IPS DF 4.7 (cell line): ENCODE measurements at regions not wholly inside any gene's neighbourhood (a gene's known extent, or its start where the extent isn't known, plus 50 kb on each side); places are given as distances from the start of the nearest gene placed in this dataset.
"Not testable (repeated sequence)": the region's sequence is repeated elsewhere in the genome, so short reads cannot be mapped to it uniquely, and the experiment has no call there.

ENCODE experiments used
- DNase-seq: peaks from one replicate; pipeline ENCODE4 v3.0.0-alpha.2; 2013; ENCODE audit warnings: low spot score; ENCODE audit errors: extremely low read depth

DNA sequence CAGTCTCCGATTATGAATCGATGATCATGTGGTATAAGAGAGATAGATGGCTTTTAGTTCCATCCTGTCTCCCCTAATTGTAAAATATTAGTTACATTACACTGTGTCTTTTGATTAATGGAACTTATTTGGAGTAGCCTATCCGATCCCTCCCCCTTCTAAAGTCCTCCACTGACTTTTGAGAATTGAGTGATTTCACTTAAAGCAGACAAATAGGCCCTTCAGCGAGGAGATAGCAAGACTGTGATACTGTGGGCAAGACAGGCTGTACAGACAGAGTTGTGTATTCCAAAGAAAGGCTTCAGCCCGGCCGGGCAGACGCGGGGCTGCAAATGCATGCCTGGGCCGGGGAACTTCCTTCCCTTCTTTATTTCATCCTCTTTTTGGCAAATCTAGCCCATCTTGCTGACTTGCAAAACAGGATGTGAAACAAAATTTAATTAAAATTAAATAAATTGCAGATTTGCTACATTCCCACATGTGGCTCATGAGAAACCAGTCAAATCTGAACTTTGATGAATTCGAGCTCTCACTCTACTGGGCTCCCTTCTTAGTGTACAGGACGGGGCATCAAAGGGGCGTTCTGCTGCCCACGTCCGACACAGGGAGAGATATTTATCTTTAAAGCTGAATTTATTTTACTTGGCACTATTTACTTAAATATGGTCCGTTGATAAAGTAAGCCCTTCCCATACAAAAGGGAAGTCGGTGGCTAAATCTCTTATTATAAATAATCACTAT, 314.8 kb downstream of the ZNF536 start:
- no peak for DNase-seq

DNA sequence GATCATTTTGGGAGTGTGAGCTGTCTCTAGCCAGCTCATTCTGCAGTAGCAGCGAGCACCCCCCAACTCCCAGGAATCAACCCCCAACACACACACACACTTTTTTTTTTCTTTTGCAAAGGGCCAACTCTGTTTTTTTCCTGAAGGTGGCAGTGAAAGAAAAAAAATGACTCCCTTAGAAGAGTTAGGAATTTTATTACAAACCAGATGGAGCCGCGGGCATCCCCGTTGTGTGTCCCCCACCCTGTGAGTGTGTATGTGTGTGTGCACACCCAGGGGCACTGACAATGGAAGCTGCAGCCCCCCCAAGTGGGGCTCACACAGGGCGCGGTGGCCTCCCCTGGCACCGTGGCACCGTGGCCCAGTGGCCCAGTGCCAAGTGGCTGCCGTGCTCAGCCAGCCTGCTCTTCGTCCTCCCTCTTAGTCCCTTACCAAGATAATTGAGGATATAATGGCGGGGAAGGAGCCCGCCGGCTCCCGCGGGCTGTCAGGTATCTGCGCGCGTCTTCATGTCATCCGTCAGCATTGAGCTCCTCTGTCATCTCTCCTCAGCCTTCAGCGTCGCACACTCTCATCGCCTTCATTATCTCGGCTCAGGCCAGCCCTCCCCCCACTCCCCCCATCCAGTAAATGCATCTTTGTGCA, 314.1 kb downstream of the ZNF536 start:
- DNase-seq: no peak

DNA sequence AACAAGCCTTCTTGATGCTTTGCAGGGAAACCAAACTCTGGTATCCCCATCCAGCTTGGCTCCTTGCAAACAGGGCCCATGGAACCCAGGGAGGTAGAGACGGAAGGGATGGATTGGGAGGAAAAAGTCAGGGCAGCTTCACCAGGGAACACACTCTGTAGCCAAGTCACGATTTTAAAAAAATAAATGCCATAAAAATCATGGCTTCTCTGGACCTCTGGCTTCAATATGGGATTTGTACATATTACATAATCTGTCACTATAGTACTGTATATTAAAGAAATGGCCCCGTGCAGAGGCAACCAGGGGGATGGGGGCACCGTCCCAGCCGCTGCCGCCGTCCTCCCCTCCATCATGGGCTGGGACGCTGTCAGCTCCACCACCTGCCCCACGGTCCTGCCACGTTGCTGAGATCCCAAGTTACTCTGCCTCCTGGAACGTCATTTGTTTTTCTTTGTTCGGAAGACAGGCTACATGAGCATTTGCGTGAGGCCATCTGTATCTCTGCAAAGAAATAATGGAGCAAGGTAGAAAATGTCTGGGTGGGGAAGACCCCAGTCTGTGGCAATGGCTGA, 313.3 kb downstream of the ZNF536 start:
- no peak for DNase-seq

DNA sequence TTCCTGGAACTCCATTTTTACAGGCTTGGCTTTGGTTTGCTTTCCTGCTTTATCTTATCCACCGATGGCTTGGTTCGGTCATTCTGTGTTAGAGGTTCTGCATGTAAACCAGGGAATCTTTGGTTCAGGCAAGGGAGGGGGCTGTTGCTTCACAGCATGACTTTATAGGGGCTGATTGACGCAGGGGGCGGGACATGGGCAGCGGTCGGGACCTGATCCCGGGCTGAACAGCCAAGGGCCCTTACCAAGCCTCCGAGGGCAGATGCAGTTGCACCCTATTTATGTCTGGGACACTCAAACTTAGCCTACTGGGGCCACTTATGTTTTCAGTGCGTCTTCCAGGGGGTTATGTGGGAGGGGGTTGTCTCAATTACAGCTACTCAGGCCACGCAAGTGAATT, 312.4 kb downstream of the ZNF536 start:
- DNase-seq: no peak

DNA sequence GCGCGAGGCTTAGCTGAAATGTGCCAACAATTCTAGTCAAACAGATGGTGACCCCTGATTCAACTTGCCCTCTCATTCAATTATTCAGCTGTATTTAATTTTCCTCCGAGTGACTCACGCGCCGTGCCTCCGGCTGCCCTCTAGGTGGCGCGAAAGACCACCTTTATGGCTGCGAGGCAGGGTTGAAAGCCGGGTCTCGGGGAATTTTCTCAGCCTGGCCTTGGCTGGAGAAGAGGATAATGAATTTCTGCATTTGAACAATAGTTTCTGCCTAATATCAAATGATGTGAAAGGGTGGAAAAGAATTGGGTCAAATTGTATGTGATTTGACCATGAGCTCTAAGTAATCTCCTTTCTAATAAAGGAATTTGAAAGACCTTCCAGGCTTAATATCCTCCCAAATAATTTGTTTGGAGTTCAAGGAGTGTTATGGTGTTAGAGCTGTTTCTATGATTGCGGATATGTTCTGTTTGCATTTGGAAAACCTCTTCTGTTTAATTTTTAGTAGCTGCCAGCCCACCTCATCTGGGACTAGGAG, 310.9 kb downstream of the ZNF536 start:
- DNase-seq: no peak

DNA sequence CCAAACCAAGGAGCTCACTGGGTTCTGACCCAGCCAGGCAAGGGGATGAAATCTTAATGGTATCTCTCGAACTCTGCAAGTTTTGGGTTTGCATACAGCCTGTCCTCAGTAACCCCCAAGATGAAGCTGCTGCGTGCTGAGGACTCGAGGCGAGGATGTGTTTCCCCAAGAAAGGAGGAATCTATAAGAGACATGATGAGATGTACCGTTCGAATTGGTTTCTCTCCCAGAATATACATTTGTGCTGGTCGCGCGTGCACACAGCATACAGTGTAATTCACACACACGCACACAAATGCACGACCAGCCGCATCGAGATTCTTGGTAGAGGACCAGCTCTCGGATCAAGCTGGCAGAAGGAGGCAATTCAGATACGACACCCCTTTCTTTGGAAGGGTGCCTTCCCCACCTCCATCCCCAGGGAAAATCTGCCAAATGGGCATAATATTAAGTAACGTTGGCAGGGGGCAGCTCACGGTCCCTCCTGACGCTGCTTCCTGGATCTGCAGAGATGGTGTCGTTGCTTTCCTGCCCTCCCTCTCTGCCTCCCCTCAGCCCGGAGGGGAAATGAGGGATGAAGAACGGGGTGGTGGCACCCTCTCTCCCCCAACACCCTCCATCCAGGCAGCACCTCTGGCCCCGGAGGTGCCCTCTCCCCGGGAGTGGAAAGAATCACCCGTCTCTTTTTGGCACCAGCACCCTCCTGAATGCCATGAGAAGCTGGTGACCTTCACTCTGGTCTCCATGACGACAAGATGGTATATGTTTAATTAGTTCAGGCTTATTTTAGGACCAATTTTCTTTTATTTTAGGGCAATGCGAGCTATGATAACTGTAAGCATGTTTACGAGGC, 310.2 kb downstream of the ZNF536 start:
- DNase-seq: no peak

DNA sequence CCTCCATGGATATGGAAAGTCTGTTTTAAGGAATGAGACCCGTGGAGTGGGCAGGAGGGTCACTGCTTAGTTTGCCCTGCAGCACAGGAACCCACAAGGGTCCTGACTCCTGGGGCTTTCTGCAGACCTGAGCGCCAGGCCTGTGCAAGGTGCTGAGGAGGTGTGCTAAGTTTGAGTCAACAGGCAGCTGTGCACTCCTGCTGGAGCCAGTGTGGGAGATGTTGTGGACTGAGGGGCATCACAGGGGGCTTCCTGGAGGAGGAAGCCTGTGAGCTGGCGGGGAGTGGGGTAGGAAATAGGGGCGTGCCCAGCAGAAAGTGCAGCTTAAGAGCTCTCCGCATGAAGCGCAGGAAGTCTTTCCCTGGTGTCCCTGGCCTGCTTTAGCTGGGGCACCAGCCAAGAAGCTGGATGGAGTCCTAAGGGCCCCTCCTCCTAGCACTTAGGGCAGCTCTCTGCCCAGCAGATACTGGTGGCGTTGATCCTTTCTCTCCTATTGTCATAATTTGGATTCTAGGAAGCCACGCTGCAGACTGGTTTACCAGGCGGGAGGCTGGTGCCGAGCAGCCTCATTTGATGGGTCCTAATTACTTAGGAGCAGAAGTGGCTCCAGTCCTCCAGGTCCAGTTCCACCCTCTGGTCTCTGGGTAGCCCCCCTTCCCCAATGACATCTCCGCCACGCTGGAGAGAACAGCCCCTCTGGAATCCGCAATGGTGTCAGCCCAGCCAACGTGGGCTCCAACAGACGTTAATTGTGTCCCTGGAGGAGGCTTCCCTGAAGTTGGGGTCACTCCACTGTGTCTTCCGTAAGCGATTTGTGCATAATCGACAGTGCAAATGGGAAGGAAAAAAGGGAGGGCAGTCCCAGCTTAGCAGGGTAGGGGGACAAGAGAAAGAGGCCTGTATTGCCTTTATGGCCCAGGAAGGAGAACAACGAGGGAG, 309.2 kb downstream of the ZNF536 start:
- DNase-seq: no peak

DNA sequence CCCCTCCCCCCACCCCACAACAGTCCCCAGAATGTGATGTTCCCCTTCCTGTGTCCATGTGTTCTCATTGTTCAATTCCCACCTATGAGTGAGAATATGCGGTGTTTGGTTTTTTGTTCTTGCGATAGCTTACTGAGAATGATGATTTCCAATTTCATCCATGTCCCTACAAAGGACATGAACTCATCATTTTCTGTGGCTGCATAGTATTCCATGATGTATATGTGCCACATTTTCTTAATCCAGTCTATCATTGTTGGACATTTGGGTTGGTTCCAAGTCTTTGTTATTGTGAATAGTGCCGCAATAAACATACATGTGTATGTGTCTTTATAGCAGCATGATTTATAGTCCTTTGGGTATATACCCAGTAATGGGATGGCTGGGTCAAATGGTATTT, 308.2 kb downstream of the ZNF536 start:
- DNase-seq: not testable (repeated sequence)

DNA sequence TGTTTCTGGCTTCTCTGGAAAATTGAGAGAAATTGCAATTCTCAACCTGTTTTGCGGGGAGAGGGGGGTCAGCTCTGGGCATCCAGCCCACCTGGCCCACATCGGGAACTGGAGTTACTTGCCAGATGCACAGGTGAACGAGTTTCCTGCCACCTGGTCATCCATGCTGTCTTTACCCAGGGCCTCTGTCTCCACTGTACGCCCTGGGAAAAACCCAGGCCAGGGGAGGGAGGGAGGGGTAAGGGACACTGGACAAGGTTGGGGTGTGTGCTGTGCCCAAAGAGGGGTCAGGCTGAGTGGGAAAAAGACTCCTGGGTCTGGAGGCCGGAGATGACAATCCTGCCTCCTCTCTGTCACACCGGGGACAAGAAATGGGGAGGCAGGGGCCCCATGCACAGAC, 307.6 kb downstream of the ZNF536 start:
- no peak for DNase-seq

DNA sequence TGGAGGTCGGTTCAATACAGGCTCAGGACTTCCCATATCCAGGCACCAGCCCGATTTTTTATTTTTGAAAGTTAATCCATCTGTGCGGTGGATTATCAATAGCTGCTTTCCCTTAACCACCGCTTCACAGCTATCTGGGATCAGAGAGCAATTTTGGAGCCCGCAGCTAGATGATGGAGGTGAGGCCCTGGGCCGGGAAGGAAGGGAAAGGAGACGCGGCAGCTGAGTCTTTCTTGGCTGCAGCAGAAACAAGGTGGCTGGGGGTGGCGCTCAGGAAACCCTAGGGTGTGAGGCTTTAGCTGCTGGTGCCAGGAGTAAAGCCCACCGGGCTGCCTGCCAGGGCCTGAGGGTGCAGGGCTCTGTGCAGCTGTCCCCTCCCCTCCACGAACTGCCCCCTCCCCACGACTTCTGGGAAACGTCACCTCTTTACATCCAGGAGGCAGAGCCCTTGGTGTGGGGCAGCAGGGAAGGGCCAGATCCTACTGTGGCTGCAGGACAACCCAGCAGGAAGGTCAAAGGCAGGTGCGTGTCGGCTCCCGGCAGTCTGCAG, 307.0 kb downstream of the ZNF536 start:
- no peak for DNase-seq

DNA sequence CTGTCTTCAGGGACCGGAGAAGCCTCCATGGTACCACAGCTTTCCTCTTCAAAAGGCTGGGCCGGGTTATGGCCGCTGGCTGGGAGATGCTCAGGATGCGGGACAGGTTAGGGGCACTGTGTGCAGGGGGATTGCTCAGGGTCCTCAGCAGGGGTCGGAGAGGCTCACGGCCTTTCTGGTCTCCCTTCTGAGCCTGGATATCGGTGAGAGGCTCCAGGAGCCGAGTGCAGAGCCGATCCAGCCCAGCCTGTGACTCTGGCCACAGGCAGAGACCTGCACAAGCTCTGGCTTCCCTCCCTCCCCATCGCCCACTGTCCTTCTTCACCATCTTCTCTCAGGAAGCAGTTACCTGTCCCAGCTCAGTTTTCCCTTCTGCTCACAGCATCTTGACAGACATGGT, 306.0 kb downstream of the ZNF536 start:
- DNase-seq: no peak

DNA sequence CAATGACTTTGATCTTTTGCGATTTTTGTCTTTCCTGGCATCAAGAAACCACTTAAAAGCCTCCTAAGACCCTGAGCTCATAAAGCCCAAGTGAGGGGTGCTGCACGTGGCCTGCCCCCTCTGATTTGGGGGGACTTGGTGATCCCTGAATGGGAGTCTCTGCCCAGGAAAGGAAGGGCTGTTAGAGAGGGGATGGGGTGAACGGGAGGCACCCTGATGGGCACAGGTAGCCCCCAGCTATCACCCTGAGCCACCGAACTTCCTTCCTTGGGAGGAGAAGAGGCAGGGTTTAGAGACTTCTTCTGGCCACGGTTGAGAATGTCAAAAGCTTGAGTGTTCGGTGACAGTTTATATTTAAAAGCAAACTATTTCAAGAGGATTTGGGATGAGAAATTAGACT, 305.5 kb downstream of the ZNF536 start:
- DNase-seq: no peak

DNA sequence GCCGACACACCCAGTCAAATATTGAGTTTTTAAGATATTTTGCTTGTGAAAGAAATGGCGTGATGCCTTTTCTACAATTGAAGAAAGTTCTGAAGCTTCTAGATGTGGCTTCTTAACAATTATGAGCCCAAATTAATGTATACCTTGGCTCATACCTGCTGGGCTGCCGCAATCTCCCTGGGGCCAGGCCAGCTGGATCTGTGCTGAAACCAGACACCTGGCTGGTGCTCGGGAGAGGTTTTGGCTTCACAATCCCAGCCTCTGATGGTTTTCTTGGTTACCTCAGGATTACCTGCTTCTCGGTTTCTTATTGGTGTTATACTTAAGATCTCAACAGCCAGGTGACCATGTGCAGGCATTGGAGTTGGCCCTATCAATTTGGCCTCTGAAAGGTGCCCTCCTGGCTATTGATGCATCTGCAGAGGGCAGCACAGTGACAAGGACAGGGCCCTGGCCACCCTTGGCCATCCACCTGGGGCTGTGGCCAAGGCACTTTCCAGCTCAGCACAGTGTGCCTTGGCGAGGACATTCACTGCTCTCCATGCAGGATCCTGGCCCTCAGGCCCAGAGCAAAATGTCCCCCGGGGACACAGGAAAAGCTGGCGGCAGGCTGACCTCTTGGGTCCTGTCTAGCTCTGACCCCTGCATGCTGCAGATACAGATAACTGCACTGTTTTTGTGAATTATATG, 305.0 kb downstream of the ZNF536 start:
- no peak for DNase-seq

DNA sequence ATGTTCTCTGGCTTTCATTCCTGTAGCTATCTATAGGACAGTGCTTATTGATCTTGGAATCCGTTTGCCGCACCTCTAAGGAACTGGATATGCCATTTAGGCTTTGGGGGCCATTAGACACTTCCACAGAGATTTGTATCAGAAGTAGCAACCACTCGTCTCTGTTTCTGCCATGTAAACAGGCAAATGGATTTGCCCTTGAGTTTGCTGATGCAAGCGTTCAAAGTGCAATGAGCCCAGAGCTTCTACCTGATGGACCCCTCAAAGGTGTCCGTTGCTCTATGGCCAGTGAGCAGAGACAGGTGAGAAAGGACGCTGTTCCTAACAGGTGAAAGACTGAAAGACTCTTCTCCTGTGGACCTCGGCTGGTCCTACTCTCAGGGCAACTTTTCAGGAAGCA, 302.9 kb downstream of the ZNF536 start:
- DNase-seq: no peak

DNA sequence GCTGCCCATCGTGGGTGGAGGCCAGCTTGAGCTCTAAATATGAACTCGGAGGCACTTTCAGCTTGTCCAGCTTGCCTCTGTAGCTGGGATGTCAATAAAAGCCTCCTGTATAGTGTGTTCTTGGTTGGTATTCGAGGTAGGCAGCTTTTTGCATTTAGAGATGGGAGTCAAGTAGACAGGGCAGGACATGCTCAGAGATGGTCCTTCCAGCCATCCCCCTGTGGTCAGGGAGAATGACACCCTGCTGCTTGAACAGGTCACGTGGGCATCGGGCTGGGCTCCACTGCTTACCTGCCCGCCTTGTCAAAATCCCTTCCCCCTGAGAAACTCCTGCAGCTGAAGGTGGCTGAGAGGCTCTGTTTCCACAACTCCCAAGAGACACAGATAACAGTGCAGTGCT, 302.5 kb downstream of the ZNF536 start:
- DNase-seq: no peak

DNA sequence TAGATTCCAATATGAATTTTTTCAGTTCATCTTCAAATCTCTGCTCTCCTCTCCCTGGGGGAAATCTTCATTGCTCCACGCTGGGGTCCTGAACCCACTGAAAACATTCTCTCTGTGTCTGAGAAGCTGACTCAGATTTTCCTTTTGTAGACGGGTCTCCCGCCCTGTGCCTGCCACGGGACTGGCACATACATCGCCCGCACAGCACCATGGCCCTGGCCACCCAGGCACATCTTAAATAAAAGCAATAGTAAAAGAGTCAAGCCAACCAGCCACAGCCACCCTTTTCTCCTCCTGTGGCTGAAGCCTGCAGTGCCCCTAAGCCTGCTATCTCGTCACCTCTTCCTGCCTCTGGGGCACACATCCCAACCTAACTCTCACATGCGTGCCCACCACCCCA, 301.2 kb downstream of the ZNF536 start:
- DNase-seq: no peak

DNA sequence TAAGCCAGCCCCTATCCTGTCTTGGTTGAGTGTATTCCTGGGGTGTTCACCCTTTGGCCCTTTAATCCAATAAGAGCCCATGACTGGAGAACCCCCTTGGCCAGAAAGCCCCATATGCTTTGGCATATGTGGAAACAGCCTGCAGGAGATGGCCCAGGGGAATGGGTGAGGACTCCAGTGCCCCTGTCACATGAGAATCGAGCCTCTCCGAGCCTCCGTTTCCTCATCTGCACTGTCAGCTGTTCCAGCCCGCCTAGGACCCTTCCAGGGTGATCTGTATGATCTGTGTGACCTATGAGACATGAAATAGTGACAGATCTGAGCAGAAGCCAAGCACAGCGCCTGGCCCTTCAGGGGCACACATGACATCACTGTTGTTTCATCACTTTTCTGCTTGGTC, 300.7 kb downstream of the ZNF536 start:
- DNase-seq: no peak

DNA sequence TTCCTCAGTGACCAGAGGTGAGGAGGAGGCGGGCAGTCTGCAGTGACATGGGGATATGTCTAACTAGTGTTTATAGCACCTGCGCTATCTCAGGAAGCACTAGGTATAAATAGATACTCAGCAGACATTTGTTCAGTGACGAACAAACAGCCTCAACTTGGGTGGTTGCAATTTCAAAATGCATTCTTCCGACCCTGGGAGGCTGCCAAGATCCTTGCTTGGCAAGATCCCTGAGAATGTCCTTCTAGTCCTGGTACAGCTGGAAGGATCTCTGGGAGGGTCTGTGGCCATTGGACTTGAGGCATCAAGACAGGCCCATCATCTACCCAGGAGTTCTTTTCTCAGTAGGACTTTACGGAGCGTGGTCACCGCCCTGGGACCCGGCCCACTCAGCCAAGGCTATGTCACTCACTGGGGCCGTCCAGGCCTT, 299.5 kb downstream of the ZNF536 start:
- no peak for DNase-seq

DNA sequence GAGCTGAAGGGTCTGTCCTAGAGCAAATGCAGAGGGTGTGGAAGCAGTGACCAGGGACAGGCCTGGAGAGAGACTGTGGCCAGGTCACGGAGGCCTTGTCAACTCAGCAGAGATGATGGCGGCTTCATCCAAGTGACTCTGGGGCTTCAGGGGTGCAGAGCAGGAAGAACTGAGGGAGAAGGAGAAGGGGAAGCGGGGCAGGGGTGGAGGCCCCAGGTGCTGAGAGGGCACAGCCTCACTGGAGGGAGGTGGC, 299.1 kb downstream of the ZNF536 start:
- no peak for DNase-seq
